GM23248 (cell line): ENCODE measurements at regions not wholly inside any gene's neighbourhood (a gene's known extent, or its start where the extent isn't known, plus 50 kb on each side); places are given as distances from the start of the nearest gene placed in this dataset.

ENCODE experiments used
- EZH2 ChIP-seq: fragments of 200-600 bp; sonication (generic); IDR thresholded peaks from 2 replicates; pipeline ENCODE4 v1.6.1; 2018; ENCODE audit warnings: antibody characterized with exemption, mild to moderate bottlenecking; ENCODE audit not compliant: insufficient read depth, poor library complexity, severe bottlenecking
- EZH2phosphoT487 ChIP-seq: fragments of 200-600 bp; sonication (generic); IDR thresholded peaks from 2 replicates; pipeline ENCODE4 v1.6.1; 2018; ENCODE audit warnings: antibody characterized with exemption, moderate library complexity, mild to moderate bottlenecking, low read depth; ENCODE audit not compliant: insufficient read depth

DNA sequence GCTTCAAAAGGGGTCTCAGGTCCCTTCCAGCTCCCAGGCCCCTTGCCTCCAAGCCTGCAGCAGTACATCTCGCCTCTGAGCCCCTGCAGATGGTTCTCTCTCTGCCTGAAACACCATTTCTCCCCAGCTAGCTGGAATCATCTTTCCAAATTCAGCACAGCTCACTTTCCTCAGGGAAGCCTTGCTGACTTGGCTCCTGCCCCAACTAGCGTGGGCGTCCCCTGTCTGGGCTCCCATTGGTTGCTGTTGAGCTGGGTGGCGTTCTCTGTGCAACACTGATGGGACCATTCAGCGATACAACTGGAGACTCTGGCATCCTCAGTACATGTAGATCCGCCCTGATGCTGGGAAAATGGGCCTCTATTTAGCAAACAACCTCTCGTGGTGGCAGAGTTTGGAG, 141.3 kb upstream of the IGSF21 start:
- TF ChIP-seq EZH2 (no peak), EZH2phosphoT487 (no peak)
